ENCODE measurements at regions not wholly inside any gene's neighbourhood (a gene's known extent, or its start where the extent isn't known, plus 50 kb on each side); places are given as distances from the start of the nearest gene placed in this dataset.

GRCh38 chr14:83556065-83556464 is 1973.9 kb upstream of the FLRT2 start:
- DNase-seq, result no peak
- H3K27me3 ChIP-seq, result no peaks in the 10 kb centered on the region
- H3K4me3 ChIP-seq, result no peak overlapping the region
- no peaks in the 10 kb centered on the region for H3K36me3 ChIP-seq
- no peak overlapping the region for H3K27ac ChIP-seq
- TF ChIP-seq POLR2AphosphoS5 (IDR thresholded peaks at IDR 0.05) (no peak), EP300 (IDR thresholded peaks at IDR 0.05) (no peak), POLR2A (IDR thresholded peaks at IDR 0.05) (no peak)
- TF ChIP-seq, protein P1, sequence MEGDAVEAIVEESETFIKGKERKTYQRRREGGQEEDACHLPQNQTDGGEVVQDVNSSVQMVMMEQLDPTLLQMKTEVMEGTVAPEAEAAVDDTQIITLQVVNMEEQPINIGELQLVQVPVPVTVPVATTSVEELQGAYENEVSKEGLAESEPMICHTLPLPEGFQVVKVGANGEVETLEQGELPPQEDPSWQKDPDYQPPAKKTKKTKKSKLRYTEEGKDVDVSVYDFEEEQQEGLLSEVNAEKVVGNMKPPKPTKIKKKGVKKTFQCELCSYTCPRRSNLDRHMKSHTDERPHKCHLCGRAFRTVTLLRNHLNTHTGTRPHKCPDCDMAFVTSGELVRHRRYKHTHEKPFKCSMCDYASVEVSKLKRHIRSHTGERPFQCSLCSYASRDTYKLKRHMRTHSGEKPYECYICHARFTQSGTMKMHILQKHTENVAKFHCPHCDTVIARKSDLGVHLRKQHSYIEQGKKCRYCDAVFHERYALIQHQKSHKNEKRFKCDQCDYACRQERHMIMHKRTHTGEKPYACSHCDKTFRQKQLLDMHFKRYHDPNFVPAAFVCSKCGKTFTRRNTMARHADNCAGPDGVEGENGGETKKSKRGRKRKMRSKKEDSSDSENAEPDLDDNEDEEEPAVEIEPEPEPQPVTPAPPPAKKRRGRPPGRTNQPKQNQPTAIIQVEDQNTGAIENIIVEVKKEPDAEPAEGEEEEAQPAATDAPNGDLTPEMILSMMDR (IDR thresholded peaks at IDR 0.05), result no peak
- intact Hi-C loops (cut with DNase I), result no loop called here
- H3K4me1 ChIP-seq, result no peaks in the 10 kb centered on the region
- peaks cover 0 to 2% (median 0%) of the 10 kb centered on the region in 4 donors for H3K9me3 ChIP-seq
- 79 to 85% methylated on average over 2 of the region's 2 CpGs for WGBS, 2 donors

DNA sequence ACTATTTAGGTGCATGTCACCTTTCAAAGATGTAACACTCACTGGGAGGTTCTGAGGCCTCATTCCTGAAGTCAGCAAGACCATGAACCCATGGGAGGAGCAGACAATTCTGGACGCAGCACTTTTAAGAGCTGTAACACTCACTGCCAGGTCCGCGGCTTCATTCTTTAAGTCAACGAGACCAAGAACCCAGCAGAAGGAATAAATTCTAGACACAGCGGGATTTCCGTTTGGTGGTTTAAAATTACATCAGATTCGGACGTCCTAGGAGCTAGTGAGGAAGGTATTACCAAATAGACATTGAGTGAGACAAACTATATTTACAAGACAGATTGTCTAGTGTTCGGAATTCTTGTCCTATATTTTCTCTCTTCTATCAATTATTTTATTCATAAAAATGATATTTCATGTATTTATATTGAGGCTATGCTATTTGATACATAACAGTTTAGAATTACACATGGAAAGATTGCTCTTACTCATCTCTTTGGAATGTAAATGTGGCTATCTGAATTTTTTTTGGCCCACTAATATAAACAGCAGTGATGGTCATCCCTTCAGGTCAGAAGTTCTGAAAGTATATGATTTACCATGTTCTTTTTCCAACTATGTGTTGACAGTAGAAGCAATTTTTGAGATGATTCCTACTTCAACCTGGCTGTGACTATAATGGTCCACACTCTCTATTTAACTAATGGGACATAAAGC is 1973.0 kb upstream of the FLRT2 start:
- 91 to 94% methylated on average over 9 of the region's 9 CpGs for WGBS, 2 donors
- Histone ChIP-seq H3K27ac (no peak overlapping the region), H3K9me3 (peaks cover 0 to 7% (median 0%) of the 10 kb centered on the region in 4 donors), H3K27me3 (no peaks in the 10 kb centered on the region), H3K36me3 (no peaks in the 10 kb centered on the region), H3K4me1 (no peaks in the 10 kb centered on the region), H3K4me3 (no peak overlapping the region)
- intact Hi-C loops (cut with DNase I), result no loop called here
- no peak for DNase-seq
- TF ChIP-seq, protein P1 (IDR thresholded peaks at IDR 0.05), result no peak
- TF ChIP-seq POLR2AphosphoS5 (IDR thresholded peaks at IDR 0.05), result no peak
- no peak for TF ChIP-seq EP300 (IDR thresholded peaks at IDR 0.05)
- no peak for TF ChIP-seq POLR2A (IDR thresholded peaks at IDR 0.05)

DNA sequence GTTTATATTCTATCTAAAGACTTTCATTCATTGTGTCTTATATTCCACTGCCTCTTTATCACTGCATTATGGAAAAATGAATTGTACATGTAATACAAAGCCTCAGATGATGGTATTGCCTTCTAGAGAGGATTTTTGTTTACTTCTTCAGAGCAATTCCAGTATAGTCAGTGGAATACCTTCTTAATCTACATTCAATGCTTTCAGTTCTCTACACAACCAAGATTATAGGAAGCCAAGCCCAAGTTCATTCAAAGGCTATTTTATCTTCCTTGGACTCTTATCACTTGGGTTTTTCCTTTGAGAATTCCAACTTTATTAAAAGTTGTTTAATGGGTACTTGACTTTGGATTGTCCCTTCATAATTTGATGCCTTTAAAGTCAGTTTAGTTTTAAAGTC is 1971.0 kb upstream of the FLRT2 start:
- intact Hi-C loops (cut with DNase I), result no loop called here
- H3K9me3 ChIP-seq, result peaks cover 0 to 7% (median 0%) of the 10 kb centered on the region in 4 donors
- no peaks in the 10 kb centered on the region for H3K4me1 ChIP-seq

DNA sequence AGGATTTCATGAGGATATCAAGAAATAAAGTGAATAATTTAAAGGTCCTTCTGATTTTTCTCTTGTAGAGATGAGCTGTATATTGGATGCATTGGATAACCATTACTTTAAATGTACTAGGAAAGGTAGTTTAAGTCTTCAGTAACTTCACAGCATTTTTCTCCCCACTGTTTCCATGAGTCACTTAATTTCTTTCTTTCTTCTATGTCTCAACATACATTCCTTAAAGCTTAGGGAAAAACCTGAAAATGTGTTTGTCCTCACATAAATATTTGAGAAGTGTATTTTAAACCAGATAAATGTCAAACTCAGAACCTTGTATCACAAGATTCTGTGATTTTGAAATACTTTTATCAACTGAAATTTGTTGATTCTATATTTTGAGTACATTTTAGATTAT is 1970.2 kb upstream of the FLRT2 start:
- no peaks in the 10 kb centered on the region for H3K27me3 ChIP-seq
- no peak for TF ChIP-seq POLR2AphosphoS5 (IDR thresholded peaks at IDR 0.05)
- H3K9me3 ChIP-seq, result peaks cover 0 to 7% (median 0%) of the 10 kb centered on the region in 4 donors
- DNase-seq, result no peak
- intact Hi-C loops (cut with DNase I), result no loop called here
- H3K27ac ChIP-seq, result no peak overlapping the region
- no peak overlapping the region for H3K4me3 ChIP-seq
- no peaks in the 10 kb centered on the region for H3K4me1 ChIP-seq
- H3K36me3 ChIP-seq, result no peaks in the 10 kb centered on the region

More for the DNA sequence above, 1971.0 kb upstream of the FLRT2 start:
- Histone ChIP-seq H3K27ac (no peak overlapping the region), H3K36me3 (no peaks in the 10 kb centered on the region), H3K4me3 (no peak overlapping the region), H3K27me3 (no peaks in the 10 kb centered on the region)
- TF ChIP-seq POLR2A (IDR thresholded peaks at IDR 0.05) (no peak), EP300 (IDR thresholded peaks at IDR 0.05) (no peak), POLR2AphosphoS5 (IDR thresholded peaks at IDR 0.05) (no peak)
- TF ChIP-seq, protein P1 (IDR thresholded peaks at IDR 0.05), result no peak
- no peak for DNase-seq

- intact Hi-C loops (cut with DNase I), result no loop called here
- no peak for TF ChIP-seq POLR2AphosphoS5 (IDR thresholded peaks at IDR 0.05)
- TF ChIP-seq POLR2A (IDR thresholded peaks at IDR 0.05), result no peak
- TF ChIP-seq, protein P1 (IDR thresholded peaks at IDR 0.05), result no peak
- TF ChIP-seq EP300 (IDR thresholded peaks at IDR 0.05), result no peak
- Histone ChIP-seq H3K36me3 (no peaks in the 10 kb centered on the region), H3K27ac (no peak overlapping the region), H3K9me3 (peaks cover 0 to 7% (median 0%) of the 10 kb centered on the region in 4 donors), H3K4me1 (no peaks in the 10 kb centered on the region), H3K27me3 (no peaks in the 10 kb centered on the region), H3K4me3 (no peak overlapping the region)
- no peak for DNase-seq
- WGBS, 2 donors, result 86 to 94% methylated on average over 7 of the region's 7 CpGs
These were observed 1968.7 kb upstream of the FLRT2 start for GRCh38 chr14:83561261-83561660.

All from sigmoid colon (tissue), 6 donors.